GM23248 (cell line): ENCODE measurements at regions not wholly inside any gene's neighbourhood (a gene's known extent, or its start where the extent isn't known, plus 50 kb on each side); places are given as distances from the start of the nearest gene placed in this dataset.
"Not testable (repeated sequence)": the region's sequence is repeated elsewhere in the genome, so short reads cannot be mapped to it uniquely, and the experiment has no call there.

Source experiments
- DNase-seq: peaks from one replicate; pipeline ENCODE4 v3.0.0-alpha.2; 2015
- H2AFZ ChIP-seq: fragments of 200-600 bp; sonication (generic); 2 replicates; pipeline ENCODE4 v1.6.1; 2016; ENCODE audit warnings: antibody characterized with exemption
- H3F3A ChIP-seq: fragments of 200-600 bp; sonication (generic); 2 replicates; pipeline ENCODE4 v1.6.1; 2016; ENCODE audit warnings: mild to moderate bottlenecking, antibody characterized with exemption, mixed run types; ENCODE audit not compliant: insufficient read depth
- H3K27ac ChIP-seq: fragments of 200-600 bp; sonication (generic); 2 replicates; pipeline ENCODE4 v1.5.1; 2016; ENCODE audit warnings: mild to moderate bottlenecking
- H3K27me3 ChIP-seq: fragments of 200-600 bp; sonication (generic); replicated peaks from 2 replicates; pipeline ENCODE4 v1.6.1; 2016; ENCODE audit warnings: mild to moderate bottlenecking; ENCODE audit not compliant: insufficient read depth
- H3K36me3 ChIP-seq: fragments of 200-600 bp; sonication (generic); 2 replicates; pipeline ENCODE4 v1.6.1; 2016; ENCODE audit warnings: low read depth, mild to moderate bottlenecking
- H3K4me1 ChIP-seq: fragments of 200-600 bp; sonication (generic); 2 replicates; pipeline ENCODE4 v1.6.1; 2016; ENCODE audit warnings: mild to moderate bottlenecking; ENCODE audit not compliant: insufficient read depth
- H3K4me2 ChIP-seq: fragments of 200-600 bp; sonication (generic); one replicate; pipeline ENCODE4 v1.6.1; 2016; ENCODE audit warnings: mild to moderate bottlenecking; ENCODE audit not compliant: unreplicated experiment
- H3K4me3 ChIP-seq: fragments of 200-600 bp; sonication (generic); 2 replicates; pipeline ENCODE4 v1.5.1; 2016; ENCODE audit warnings: mild to moderate bottlenecking
- H3K79me2 ChIP-seq: fragments of 200-600 bp; sonication (generic); 2 replicates; pipeline ENCODE4 v1.6.1; 2016; ENCODE audit warnings: mild to moderate bottlenecking; ENCODE audit not compliant: insufficient read depth
- H3K9ac ChIP-seq: fragments of 200-600 bp; sonication (generic); 2 replicates; pipeline ENCODE4 v1.6.1; 2016; ENCODE audit warnings: mild to moderate bottlenecking
- H3K9me2 ChIP-seq: fragments of 200-600 bp; sonication (generic); 2 replicates; pipeline ENCODE4 v1.6.1; 2016; ENCODE audit warnings: mixed run types, mild to moderate bottlenecking, moderate library complexity; ENCODE audit not compliant: insufficient read depth
- H3K9me3 ChIP-seq: fragments of 200-600 bp; sonication (generic); one replicate; pipeline ENCODE4 v1.6.1; 2017; ENCODE audit warnings: low read depth
- H4K20me1 ChIP-seq: fragments of 200-600 bp; sonication (generic); 2 replicates; pipeline ENCODE4 v1.6.0; 2016; ENCODE audit not compliant: insufficient read depth
- EZH2 ChIP-seq: fragments of 200-600 bp; sonication (generic); IDR thresholded peaks from 2 replicates; pipeline ENCODE4 v1.6.1; 2018; ENCODE audit warnings: antibody characterized with exemption, mild to moderate bottlenecking; ENCODE audit not compliant: insufficient read depth, poor library complexity, severe bottlenecking
- EZH2phosphoT487 ChIP-seq: fragments of 200-600 bp; sonication (generic); IDR thresholded peaks from 2 replicates; pipeline ENCODE4 v1.6.1; 2018; ENCODE audit warnings: antibody characterized with exemption, moderate library complexity, mild to moderate bottlenecking, low read depth; ENCODE audit not compliant: insufficient read depth
- WGBS, 2 experiments: methylation state at CpG; one replicate each; pipeline ENCODE4 v1.1.6; 2015 to 2017; ENCODE audit warnings: low lambda C conversion rate in 2 of 2, low coverage in 1 of 2; ENCODE audit errors: missing lambda C conversion rate in 2 of 2; 5-methylcytosine and 5-hydroxymethylcytosine counted together
- in situ Hi-C: fragments of 300-500 bp; cut with MboI; formaldehyde crosslinking; loops from 2 replicates; pipeline ENCODE4 v1.15.0; 2020

DNA sequence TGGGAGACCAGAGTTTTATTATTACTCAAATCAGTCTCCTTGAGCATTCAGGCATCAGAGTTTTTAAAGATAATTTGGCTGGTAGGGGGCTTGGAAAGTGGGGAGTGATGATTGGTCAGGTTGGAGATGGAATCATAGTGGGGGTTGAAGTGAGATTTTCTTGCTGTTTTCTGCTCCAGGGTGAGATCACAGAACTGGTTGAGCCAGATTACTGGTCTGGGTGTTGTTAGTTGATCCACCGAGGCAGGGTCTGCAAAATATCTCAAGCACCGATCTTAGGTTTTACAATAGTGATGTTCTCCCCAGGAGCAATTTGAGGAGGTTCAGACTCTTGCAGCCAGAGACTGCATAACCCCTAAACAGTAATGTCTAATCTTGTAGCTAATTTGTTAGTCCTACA is 141.0 kb downstream of the OTOL1 start:
- TF ChIP-seq EZH2phosphoT487, result no peak
- TF ChIP-seq EZH2, result no peak
- no peak overlapping the region for H3K9ac ChIP-seq
- no peaks in the 10 kb centered on the region for H3K79me2 ChIP-seq
- no peak overlapping the region for H3K4me3 ChIP-seq
- H3K4me2 ChIP-seq, result no peak overlapping the region
- no peaks in the 10 kb centered on the region for H3K36me3 ChIP-seq
- no peaks in the 10 kb centered on the region for H3K9me3 ChIP-seq
- H2AFZ ChIP-seq, result no peak overlapping the region
- H3F3A ChIP-seq, result no peaks in the 10 kb centered on the region
- in situ Hi-C loops, result no loop called here
- 20 to 29% methylated on average over 2 of the region's 2 CpGs for WGBS, 2 experiments
- no peaks in the 10 kb centered on the region for H3K4me1 ChIP-seq
- H3K9me2 ChIP-seq, result no peaks in the 10 kb centered on the region
- DNase-seq, result no peak
- H3K27ac ChIP-seq, result no peak overlapping the region
- no peaks in the 10 kb centered on the region for H4K20me1 ChIP-seq
- H3K27me3 ChIP-seq, result no peaks in the 10 kb centered on the region; the same call in none of the 2 replicates

DNA sequence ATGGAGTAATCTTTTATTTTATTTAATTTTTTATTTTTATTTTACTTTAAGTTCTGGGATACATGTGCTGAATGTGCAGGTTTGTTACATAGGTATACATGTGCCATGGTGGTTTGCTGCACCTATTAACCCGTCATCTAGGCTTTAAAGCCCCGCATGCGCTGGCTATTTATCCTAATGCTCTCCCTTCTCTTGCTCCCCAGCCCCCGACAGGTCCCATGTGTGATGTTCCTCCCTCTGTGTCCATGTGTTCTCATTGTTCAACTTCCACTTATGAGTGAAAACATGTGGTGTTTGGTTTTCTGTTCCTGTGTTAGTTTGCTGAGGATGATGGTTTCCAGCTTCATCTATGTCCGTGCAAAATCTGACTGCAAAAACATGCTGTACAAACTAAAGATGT is 142.5 kb downstream of the OTOL1 start:
- H3K79me2 ChIP-seq, DNase-seq, H3K36me3 ChIP-seq, in situ Hi-C loops, H3K9me2 ChIP-seq, H3K4me3 ChIP-seq, H4K20me1 ChIP-seq, H3K27ac ChIP-seq, H2AFZ ChIP-seq, H3K9ac ChIP-seq, H3K4me1 ChIP-seq, H3K9me3 ChIP-seq, H3F3A ChIP-seq, H3K4me2 ChIP-seq, H3K27me3 ChIP-seq: not testable (repeated sequence)
- WGBS, 2 experiments, result 4 to 8% methylated on average over 5 of the region's 5 CpGs

DNA sequence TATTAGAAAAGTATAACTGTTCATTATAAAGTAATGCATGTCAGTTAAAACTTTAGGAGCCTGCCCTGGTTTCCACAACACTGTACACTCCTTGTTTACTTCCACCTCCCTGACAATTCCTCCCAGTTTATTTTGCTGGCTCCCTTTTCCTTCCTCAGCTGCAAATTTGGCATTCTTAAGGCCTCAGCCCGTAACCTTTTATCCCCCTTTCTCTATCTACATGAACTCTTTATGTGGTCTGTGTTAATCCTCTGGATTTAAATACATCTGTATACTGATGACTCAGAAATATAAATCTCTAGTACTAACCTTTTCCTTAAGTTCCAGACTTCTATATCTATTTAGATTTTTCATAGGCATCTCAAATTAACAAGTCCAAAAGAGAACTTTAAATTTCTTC is 143.6 kb downstream of the OTOL1 start:
- 16 to 18% methylated on average over 1 of the region's 1 CpG for WGBS, 2 experiments
- Histone ChIP-seq H3F3A (no peaks in the 10 kb centered on the region), H3K79me2 (no peaks in the 10 kb centered on the region), H3K4me2 (no peak overlapping the region), H4K20me1 (no peaks in the 10 kb centered on the region), H3K9me3 (no peaks in the 10 kb centered on the region), H2AFZ (no peak overlapping the region), H3K4me3 (no peak overlapping the region), H3K9ac (no peak overlapping the region), H3K36me3 (no peaks in the 10 kb centered on the region), H3K9me2 (no peaks in the 10 kb centered on the region), H3K27me3 (no peaks in the 10 kb centered on the region; the same call in none of the 2 replicates), H3K27ac (no peak overlapping the region), H3K4me1 (no peaks in the 10 kb centered on the region)
- in situ Hi-C loops, result no loop called here
- TF ChIP-seq EZH2phosphoT487 (no peak), EZH2 (no peak)
- DNase-seq, result no peak

DNA sequence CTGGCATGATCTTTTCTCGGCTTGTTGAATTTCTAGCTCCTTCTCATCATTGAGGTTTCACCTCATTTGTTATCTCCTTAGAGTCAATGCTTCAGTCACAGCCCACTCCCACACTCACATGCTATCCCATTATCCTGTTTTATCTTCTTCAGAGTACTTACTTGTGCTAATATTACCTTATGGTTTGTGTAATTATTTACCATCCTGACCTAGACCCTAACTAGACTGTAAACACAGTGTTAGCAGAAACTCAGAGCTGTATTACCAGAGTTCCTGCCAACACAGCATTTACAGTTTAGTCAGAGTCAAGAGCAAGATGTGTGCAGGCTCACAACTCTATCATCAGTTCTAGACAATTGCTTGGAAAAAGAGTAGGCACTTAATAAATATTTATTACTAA is 144.7 kb downstream of the OTOL1 start:
- in situ Hi-C loops, result no loop called here

DNA sequence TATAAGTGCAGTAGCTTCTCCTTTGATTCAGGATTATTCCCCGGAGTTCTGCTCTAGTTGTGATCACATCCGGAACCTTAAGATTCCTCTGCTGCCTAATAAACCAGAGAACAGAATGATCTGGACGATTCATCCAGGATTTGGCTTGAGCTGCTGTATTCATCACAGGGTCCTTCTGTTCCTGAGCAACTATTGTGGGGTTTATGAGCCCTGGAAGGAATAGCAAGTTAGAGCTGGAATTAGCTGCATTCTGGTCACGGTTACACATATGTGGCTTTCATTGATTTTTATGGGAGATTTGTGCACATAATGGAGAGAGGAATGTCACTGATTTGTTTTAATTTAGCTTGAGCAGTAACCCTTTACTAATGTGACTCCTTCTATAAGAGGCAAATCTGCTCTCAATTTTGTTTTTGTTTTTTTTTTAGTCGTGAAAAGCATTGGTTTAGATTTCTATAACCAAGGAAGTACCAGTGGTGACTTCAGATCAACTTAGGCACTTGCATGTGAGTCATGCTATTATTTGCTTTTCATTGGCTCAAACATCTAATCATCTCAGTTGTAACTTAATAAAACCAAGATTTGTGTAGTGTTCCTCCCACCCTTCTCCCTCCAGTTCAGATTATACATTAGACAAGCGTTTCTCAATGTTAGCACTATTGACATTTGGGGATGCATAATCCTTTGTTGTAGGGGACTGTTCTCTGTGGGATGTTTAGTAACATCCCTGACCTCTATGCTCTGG is 148.5 kb downstream of the OTOL1 start:
- Histone ChIP-seq H3K27ac (no peak overlapping the region), H3K9ac (no peak overlapping the region), H3K27me3 (no peaks in the 10 kb centered on the region; the same call in none of the 2 replicates), H3K36me3 (no peaks in the 10 kb centered on the region), H3K4me1 (no peaks in the 10 kb centered on the region), H3K9me2 (no peaks in the 10 kb centered on the region), H3K79me2 (no peaks in the 10 kb centered on the region), H3K4me2 (no peak overlapping the region), H3K9me3 (no peaks in the 10 kb centered on the region), H3K4me3 (no peak overlapping the region), H3F3A (no peaks in the 10 kb centered on the region), H4K20me1 (no peaks in the 10 kb centered on the region), H2AFZ (no peak overlapping the region)
- DNase-seq, result no peak
- in situ Hi-C loops, result no loop called here
- TF ChIP-seq EZH2 (no peak), EZH2phosphoT487 (no peak)
- 2 to 4% methylated on average over 6 of the region's 6 CpGs for WGBS, 2 experiments

More for the DNA sequence above, 144.7 kb downstream of the OTOL1 start:
- Histone ChIP-seq H3F3A (no peaks in the 10 kb centered on the region), H3K27me3 (no peaks in the 10 kb centered on the region; the same call in none of the 2 replicates), H3K27ac (no peak overlapping the region), H3K4me1 (no peaks in the 10 kb centered on the region), H3K79me2 (no peaks in the 10 kb centered on the region), H3K9ac (no peak overlapping the region), H3K9me2 (no peaks in the 10 kb centered on the region), H3K36me3 (no peaks in the 10 kb centered on the region), H3K4me3 (no peak overlapping the region), H2AFZ (no peak overlapping the region), H3K4me2 (no peak overlapping the region), H4K20me1 (no peaks in the 10 kb centered on the region), H3K9me3 (no peaks in the 10 kb centered on the region)
- WGBS, 2 experiments, result 40 to 44% methylated on average over 1 of the region's 1 CpG
- DNase-seq, result no peak
- TF ChIP-seq EZH2 (no peak), EZH2phosphoT487 (no peak)
